KOPT-K1 (cell line): ENCODE measurements at regions not wholly inside any gene's neighbourhood (a gene's known extent, or its start where the extent isn't known, plus 50 kb on each side); places are given as distances from the start of the nearest gene placed in this dataset.
"Not testable (repeated sequence)": the region's sequence is repeated elsewhere in the genome, so short reads cannot be mapped to it uniquely, and the experiment has no call there.

ENCODE experiments used
- H3K27ac ChIP-seq: fragments of 200-600 bp; sonication (generic); 2 replicates; pipeline ENCODE4 v1.5.1; 2016; ENCODE audit warnings: antibody characterized with exemption, mild to moderate bottlenecking, low read depth, low read length; ENCODE audit not compliant: poor library complexity, severe bottlenecking
- H3K36me3 ChIP-seq: fragments of 200-600 bp; sonication (generic); 2 replicates; pipeline ENCODE4 v1.5.1; 2017; ENCODE audit warnings: antibody characterized with exemption, mild to moderate bottlenecking, low read length, moderate library complexity; ENCODE audit not compliant: insufficient read depth
- H3K9me3 ChIP-seq: fragments of 200-600 bp; sonication (generic); 2 replicates; pipeline ENCODE4 v1.5.1; 2017; ENCODE audit warnings: antibody characterized with exemption, low read length, mild to moderate bottlenecking; ENCODE audit not compliant: insufficient read depth, poor library complexity, severe bottlenecking

DNA sequence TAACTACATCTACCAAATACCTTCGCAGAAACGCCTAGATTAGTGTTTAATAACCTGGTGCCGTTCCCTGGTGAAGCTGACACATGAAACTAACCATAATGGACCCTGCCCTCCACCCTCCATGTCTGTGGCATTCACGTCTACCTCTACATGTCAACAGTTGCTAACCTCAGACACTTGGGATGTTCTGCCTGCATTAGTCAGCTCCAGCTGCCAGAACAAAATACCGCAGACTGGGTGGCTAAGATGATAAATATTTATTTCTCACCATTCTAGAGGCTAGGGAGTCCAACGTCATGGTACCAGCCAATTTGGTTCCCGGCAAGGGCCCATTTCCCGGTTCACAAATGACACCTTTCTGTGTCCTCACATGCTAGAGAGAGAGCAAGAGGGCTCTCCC lies 118.5 kb upstream of the CHST15 start:
- Histone ChIP-seq H3K36me3 (no peaks in the 10 kb centered on the region), H3K9me3 (peaks cover 15% of the 10 kb centered on the region), H3K27ac (no peak overlapping the region)

DNA sequence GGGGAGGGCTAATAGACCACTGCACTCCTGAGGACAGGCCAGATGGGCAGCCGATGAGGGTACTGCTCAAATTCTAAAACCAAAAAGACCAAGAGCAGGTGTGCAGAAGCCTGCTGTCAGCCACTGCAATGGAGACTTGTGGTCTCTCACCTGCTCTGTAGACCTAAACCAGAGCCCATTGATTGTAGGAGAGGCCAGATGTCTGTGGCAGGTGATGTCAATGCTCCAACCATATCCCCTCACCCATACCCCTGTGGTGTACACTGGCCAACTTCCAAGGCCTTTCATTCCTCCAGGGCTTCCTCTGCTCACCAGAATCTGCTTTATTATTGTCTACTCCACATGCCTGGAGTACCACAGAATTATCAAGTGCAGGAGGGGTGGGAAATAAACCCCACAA lies 116.9 kb upstream of the CHST15 start:
- Histone ChIP-seq H3K27ac (no peak overlapping the region), H3K9me3 (peaks cover 15% of the 10 kb centered on the region), H3K36me3 (no peaks in the 10 kb centered on the region)

DNA sequence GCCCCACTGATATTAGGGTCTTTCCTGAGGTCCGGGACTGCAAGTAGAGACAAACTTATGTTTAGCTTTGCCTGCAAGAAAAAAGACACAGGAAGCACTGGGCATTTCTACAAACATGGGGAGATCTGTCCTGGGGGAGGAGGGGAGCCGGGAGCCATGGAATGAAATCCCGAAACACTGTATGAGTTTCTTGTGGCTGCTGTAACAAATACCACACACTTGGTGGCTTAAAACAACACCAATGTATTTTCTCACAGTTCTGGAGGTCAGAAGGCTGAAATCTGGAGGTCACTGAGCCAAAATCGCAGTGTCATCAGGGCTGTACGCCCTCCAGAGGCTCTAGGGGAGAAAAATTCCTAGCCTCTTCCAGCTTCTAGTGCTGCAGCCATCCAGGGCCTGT lies 114.0 kb upstream of the CHST15 start:
- peaks cover 15% of the 10 kb centered on the region for H3K9me3 ChIP-seq

DNA sequence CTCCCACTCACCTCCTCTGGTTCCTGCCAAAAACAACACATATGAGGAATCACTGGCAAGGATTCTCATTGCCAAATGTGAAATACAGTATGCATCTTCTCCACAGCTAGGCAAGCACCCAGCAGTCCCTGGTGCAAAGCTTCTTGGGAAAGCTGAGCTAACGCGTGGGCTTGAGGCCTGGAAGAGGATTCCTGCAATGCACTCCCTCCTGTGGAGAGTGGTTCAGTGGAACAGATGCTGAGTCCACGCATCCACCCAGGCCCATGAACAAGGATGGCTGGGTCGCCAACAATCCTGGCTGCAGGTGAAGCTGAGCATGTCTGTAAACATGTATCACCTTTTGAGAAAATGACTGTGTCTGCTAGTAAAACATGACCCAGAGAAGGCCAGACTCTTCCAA lies 113.2 kb upstream of the CHST15 start:
- Histone ChIP-seq H3K27ac (no peak overlapping the region), H3K36me3 (no peaks in the 10 kb centered on the region), H3K9me3 (peaks cover 11% of the 10 kb centered on the region)

More for the DNA sequence above, 114.0 kb upstream of the CHST15 start:
- H3K27ac ChIP-seq = no peak overlapping the region
- H3K36me3 ChIP-seq = no peaks in the 10 kb centered on the region

DNA sequence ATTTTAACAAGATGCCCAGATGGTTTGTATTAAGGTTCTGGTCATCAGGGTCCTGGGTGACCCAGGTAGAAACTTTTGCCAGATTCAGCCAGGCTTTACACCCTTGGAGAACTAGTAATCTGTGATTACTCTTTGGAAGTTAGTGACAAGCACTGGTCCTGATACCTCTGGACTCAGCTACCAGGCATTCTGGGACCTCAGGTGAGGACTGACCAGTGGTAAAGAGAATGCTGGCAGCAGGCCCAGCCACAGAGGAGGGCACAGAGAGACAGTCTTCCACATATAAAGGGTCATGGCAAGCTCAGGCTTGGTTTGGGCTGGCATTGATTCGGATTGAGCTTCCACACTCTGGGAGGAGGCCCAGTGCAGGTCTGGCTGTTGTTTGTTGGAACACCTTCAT lies 112.0 kb upstream of the CHST15 start:
- Histone ChIP-seq H3K27ac (no peak overlapping the region), H3K9me3 (no peaks in the 10 kb centered on the region)

DNA sequence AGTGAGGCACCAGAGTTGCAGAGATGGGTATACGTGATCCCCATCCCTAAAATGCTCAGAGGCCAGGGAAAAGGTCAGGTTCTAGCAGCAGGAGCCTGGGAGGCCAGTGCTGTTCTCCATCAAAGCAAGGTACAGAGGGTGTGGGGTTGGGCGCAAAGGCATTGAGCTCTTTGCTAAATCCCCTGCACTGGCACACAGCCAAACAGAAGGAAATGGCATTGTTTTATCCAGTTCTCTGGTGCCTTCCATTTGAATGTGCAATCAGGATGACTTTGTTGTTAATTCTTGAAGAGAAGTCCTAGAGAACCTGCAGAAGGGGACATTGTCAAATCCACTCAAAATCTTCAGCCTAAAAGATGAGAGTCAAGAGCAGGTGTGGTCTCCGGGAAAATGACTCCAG lies 111.3 kb upstream of the CHST15 start:
- H3K36me3 ChIP-seq = no peaks in the 10 kb centered on the region
- H3K9me3 ChIP-seq = no peaks in the 10 kb centered on the region
- H3K27ac ChIP-seq = no peak overlapping the region

More for the DNA sequence above, 112.0 kb upstream of the CHST15 start:
- H3K36me3 ChIP-seq = no peaks in the 10 kb centered on the region

DNA sequence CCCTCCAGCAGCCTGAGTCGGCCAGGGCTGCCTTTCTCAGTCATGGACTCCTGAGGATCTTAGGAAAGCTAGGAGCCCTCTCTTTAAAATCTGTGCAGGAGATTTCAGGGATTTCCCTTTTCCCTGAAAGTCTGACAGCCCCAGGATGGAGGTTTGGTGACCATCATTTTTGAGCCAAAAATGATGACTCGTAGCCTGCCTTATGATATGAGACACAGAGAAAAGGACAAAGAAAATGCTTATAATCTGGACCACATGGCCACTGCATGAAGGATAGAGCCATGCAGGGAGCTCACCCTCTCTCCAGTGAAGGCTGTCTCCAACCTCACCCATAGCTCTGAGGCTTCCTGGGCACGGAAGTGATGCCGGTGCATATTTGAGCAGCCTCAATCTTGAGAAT lies 106.6 kb upstream of the CHST15 start:
- Histone ChIP-seq H3K9me3 (no peaks in the 10 kb centered on the region), H3K27ac (no peak overlapping the region), H3K36me3 (no peaks in the 10 kb centered on the region)

DNA sequence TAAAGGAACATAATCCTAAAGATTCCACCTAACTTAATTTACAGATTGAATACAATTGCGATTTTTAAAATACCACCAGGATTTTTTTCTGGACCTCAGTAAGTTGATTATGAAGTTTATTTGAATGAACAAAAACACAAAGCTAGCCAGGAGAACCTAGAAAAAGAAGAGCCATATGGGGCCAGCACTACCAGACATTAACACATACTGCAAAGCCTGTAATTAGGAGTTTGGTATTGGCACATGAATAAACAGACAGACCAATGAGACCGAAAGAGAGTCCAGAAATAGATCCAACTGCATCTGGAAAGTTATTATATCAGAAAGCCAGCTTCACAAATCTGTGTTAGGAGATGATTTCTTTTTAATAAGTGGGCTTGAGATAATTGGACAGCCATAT lies 105.5 kb upstream of the CHST15 start:
- Histone ChIP-seq H3K27ac (no peak overlapping the region), H3K9me3 (no peaks in the 10 kb centered on the region), H3K36me3 (no peaks in the 10 kb centered on the region)

DNA sequence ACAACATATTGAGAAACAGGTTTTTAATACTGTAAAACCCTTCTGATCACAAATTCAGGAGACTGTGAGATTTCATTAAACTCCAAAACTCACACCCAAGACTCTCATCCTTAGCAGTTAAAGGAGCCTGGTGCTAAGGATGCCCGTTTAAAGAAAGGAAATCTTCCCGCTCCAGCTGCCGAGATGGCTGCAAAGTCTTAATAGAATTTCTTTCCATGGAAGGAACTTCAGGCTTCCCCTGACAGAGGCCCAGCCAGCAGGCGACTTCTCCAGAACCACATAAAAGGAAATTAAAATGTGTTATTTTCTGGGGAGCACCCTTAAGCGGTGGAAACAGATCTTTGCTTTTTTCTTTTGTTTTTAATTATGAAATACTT lies 104.7 kb upstream of the CHST15 start:
- Histone ChIP-seq H3K36me3 (no peaks in the 10 kb centered on the region), H3K9me3 (no peaks in the 10 kb centered on the region), H3K27ac (no peak overlapping the region)

DNA sequence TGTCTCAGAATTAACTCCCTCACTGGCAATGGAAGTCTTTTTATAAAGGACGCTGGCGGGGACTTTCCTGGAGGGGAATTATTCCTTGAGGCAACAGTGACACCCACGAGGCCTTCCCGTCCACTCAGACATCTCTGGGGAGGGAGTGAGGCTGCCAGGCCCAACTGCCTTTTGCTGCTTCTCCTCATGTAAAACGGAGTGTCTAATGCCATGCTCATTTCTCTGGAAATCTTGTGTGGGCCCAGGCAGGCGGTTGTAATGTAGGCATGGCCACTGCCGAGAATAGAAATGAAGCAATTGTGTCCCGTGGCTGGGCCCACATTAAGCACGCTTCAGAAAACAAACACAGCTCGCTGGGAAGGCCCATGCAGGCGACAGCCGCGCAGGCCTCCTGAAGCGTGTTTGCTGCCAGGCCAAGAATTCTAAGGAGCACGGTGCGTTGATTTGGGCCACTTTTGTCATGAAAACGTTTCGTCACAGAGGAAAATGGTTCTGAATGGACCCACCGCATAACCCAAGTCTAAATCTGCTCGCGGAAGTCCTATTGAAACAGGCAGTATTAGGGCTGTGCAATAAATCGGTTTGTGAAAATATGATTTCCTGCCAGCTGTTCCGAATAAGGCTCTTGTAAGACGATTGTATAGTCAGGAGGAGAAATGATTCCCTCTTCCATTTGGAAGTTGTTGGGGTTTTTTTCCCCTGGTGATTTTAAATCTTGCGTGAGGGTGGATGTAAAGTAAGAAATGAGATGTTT lies 104.2 kb upstream of the CHST15 start:
- Histone ChIP-seq H3K9me3 (no peaks in the 10 kb centered on the region), H3K27ac (no peak overlapping the region), H3K36me3 (no peaks in the 10 kb centered on the region)

DNA sequence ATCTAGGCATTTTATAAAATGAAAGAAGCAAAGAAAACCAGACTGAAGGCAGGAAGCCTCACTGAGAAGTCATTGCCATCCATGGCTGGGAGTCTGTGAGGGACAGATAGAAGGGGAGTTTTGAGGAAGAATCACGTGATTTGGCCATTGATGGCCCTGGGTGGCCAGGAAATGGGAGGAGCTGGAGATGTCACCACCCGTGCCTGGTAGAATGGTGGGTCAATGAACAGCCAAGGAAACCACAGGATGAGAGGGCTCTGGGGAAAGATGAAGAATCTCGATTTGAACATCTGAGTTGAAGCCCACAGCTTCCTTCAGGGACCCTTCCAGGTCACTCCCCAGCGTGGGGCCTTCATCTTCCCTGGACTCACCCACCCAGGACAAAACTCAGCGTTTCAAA lies 103.3 kb upstream of the CHST15 start:
- no peak overlapping the region for H3K27ac ChIP-seq
- no peaks in the 10 kb centered on the region for H3K9me3 ChIP-seq
- no peaks in the 10 kb centered on the region for H3K36me3 ChIP-seq

DNA sequence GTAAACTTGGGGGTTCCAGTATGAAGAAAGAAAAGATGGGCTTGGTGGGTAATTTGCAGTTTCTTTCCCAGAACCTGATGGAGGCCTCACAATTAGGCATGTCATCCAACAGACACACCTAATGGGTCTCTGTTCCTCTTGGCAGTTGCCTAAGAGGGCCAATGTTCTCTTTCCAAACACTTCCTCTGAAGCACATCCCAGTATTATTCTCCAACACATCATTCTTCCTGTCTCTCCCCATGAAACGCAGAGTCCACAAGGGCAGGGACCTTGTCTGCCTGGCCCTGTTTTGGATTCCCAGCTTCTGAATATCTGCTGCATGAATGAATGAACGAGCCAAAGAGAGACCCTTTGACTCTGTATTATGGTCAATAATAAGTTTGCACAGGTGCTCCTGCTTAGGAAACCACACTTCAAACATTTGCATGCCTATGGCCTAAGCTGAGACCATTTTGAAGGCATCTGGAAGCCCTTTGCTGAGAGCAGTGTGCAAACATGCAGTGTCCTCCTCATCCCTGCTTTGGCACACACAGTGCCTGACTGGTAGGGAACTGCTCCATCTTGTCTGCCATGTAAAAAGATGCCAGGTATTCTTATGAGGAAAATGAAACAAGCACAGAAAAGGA lies 100.9 kb upstream of the CHST15 start:
- Histone ChIP-seq H3K27ac (no peak overlapping the region), H3K36me3 (no peaks in the 10 kb centered on the region), H3K9me3 (no peaks in the 10 kb centered on the region)

DNA sequence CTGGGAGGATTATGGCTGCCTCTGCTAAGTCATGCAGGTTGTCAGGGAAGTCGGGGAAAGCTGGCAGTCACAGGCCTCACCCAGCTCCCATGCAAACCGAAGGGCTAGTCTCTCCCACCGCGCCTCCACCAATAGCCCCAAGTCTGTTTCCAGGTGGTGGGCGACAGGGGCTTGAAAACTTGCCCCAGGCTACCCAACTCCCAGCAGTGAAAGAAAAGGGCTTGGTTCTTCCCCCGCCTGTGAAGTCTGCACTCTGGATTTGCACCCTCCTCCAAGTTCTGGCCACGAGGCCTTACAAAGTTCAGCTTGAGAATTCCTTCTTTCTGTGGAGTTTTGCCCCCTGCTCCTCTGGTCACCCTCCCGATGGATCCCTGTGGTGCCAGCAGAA lies 99.9 kb upstream of the CHST15 start:
- Histone ChIP-seq H3K27ac (no peak overlapping the region), H3K36me3 (no peaks in the 10 kb centered on the region), H3K9me3 (no peaks in the 10 kb centered on the region)

DNA sequence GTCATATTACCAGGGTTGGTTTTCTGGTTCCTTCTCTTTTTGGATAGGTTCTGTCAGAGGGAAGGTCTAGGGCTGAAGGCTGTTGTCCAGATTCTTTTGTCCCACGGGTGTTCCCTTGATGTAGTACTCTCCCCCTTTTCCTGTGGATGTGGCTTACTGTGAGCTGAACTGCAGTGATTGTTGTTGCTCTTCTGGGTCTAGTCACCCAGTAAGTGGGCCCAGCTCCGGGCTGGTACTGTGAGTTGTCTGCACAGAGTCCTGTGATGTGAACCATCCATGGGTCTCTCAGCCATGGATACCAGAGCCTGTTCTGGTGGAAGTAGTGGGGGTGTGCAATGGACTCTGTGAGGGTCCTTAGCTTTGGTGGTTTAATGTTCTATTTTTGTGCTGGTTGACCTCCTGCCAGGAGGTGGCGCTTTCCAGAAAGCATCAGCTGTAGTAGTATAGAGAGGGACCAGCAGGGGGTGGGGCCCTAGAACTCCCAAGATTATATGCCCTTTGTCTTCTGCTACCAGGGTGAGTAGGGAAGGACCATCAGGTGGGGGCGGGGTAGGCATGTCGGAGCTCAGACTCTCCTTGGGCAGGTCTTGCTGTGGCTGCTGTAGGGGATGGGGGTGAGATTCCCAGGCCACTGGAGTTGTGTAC lies 99.4 kb upstream of the CHST15 start:
- not testable (repeated sequence) for H3K27ac ChIP-seq, H3K36me3 ChIP-seq, H3K9me3 ChIP-seq

DNA sequence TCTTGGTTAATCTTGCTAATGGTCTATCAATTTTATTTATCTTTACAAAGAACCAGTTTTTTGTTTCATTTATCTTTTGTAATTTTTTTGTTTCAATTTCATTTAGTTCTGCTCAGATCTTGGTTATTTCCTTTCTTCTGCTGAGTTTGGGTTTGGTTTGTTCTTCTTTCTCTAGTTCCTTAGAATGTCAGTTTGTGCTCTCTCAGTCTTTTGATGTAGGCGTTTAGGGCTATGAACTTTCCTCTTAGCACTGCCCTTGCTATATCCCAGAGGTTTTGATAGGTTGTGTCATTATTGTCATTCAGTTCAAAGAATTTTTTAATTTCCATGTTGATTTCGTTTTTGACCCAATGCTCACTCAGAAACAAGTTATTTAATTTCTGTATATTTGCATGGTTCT lies 97.1 kb upstream of the CHST15 start:
- not testable (repeated sequence) for H3K9me3 ChIP-seq, H3K27ac ChIP-seq, H3K36me3 ChIP-seq

DNA sequence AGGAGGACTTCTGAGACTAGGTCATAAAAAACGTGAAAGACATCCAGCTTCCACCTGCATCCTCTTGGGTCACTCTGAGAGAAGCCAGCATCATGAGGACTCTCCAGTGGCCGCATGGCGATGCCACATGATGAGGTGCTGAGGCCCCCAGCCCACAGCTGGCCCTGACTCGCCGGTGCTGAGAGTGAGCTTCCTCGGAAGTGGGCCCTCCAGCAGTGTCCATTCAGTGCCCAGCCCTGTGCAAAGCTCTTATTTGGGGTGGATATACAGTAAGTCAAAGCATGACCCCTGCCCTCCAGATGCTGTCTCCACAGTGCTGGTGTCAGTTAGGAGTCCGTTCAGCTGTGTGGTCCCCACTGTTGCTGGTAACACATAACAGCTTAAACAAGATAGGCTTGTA lies 93.6 kb upstream of the CHST15 start:
- Histone ChIP-seq H3K36me3 (no peaks in the 10 kb centered on the region), H3K9me3 (no peaks in the 10 kb centered on the region), H3K27ac (no peak overlapping the region)
